ENCODE measurements at regions not wholly inside any gene's neighbourhood (a gene's known extent, or its start where the extent isn't known, plus 50 kb on each side); places are given as distances from the start of the nearest gene placed in this dataset.
"Not testable (repeated sequence)": the region's sequence is repeated elsewhere in the genome, so short reads cannot be mapped to it uniquely, and the experiment has no call there.

DNA sequence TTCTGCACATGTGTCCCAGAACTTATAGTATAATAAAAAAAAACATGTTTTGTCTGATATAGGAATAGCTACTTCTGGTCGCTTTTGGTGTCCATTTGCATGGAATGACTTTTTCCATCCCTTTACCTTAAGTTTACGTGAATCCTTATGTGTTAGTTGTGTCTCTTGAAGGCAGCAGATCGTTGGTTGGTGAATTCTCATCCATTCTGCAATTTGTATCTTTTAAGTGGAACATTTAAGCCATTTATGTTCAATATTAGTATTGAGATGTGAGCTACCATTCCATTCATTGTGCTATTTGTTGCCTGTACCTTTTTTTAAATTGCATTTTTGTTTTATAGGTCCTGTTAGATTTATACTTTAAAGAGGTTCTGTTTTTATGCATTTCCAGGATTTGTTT is 55.1 kb upstream of the PHIP start:
- no peak for DNase-seq (ENCODE audit: low read depth, low spot score)
- no TSS peak for BruUV-seq (replicated peaks)
- Histone ChIP-seq H3K9me3 (replicated peaks; ENCODE audit: control insufficient read depth, insufficient read depth, low read length) (no peaks in the 10 kb centered on the region), H4K20me1 (replicated peaks; ENCODE audit: control insufficient read depth, extremely low read depth, insufficient read depth, low read length) (no peaks in the 10 kb centered on the region), H3K9me1 (replicated peaks; ENCODE audit: control insufficient read depth, extremely low read depth, insufficient read depth, low read length) (no peaks in the 10 kb centered on the region), H3K4me1 (ENCODE audit: control insufficient read depth, extremely low read depth, insufficient read depth, low read length) (no peaks in the 10 kb centered on the region), H3K36me3 (ENCODE audit: control insufficient read depth in 2 of 2, extremely low read depth in 1 of 2, insufficient read depth in 2 of 2, low read length in 2 of 2) (no peaks in the 10 kb centered on the region), H3K79me2 (ENCODE audit: control insufficient read depth, insufficient read depth, low read length) (no peaks in the 10 kb centered on the region), H3K27me3 (ENCODE audit: control insufficient read depth in 2 of 2, insufficient read depth in 2 of 2, low read length in 2 of 2) (no peaks in the 10 kb centered on the region), H3K4me2 (ENCODE audit: insufficient read depth, low read length) (no peak overlapping the region), H3K9ac (replicated peaks; ENCODE audit: extremely low read depth, insufficient read depth, low read length) (no peak overlapping the region), H3K4me3 (replicated peaks in 1 of 3; ENCODE audit: insufficient read depth in 1 of 3, low read depth in 1 of 3, low read length in 3 of 3) (no peak overlapping the region), H3K27ac (ENCODE audit: insufficient read depth, low read depth, low read length) (no peak overlapping the region), H2AFZ (ENCODE audit: low read depth, low read length) (no peak overlapping the region)
- TF ChIP-seq POLR2AphosphoS5 (IDR thresholded peaks at IDR 0.05; ENCODE audit: insufficient read depth, low read depth, low read length) = no peak
- no peak for TF ChIP-seq GATA2 (IDR thresholded peaks at IDR 0.05; ENCODE audit: insufficient read depth, insufficient read length, low read depth, low read length)
- no peak for TF ChIP-seq POLR2A (IDR thresholded peaks at IDR 0.05; ENCODE audit: low read depth, low read length)
- TF ChIP-seq EZH2 (IDR thresholded peaks at IDR 0.05; ENCODE audit: borderline replicate concordance, low read depth, low read length, severe bottlenecking) = no peak
- TF ChIP-seq, protein P1, sequence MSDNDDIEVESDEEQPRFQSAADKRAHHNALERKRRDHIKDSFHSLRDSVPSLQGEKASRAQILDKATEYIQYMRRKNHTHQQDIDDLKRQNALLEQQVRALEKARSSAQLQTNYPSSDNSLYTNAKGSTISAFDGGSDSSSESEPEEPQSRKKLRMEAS (IDR thresholded peaks at IDR 0.05; ENCODE audit: insufficient read depth, insufficient read length) = no peak
- TF ChIP-seq, protein P2, sequence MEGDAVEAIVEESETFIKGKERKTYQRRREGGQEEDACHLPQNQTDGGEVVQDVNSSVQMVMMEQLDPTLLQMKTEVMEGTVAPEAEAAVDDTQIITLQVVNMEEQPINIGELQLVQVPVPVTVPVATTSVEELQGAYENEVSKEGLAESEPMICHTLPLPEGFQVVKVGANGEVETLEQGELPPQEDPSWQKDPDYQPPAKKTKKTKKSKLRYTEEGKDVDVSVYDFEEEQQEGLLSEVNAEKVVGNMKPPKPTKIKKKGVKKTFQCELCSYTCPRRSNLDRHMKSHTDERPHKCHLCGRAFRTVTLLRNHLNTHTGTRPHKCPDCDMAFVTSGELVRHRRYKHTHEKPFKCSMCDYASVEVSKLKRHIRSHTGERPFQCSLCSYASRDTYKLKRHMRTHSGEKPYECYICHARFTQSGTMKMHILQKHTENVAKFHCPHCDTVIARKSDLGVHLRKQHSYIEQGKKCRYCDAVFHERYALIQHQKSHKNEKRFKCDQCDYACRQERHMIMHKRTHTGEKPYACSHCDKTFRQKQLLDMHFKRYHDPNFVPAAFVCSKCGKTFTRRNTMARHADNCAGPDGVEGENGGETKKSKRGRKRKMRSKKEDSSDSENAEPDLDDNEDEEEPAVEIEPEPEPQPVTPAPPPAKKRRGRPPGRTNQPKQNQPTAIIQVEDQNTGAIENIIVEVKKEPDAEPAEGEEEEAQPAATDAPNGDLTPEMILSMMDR (IDR thresholded peaks at IDR 0.05; ENCODE audit: extremely low read depth in 1 of 2, insufficient read depth in 1 of 2, low read depth in 1 of 2, low read length in 2 of 2) = no peak
- no peak for TF ChIP-seq MYC (IDR thresholded peaks at IDR 0.05; ENCODE audit: low read depth, low read length)
- TF ChIP-seq FOS (IDR thresholded peaks at IDR 0.05; ENCODE audit: borderline replicate concordance, insufficient read depth, low read length) = no peak
- TF ChIP-seq JUN (IDR thresholded peaks at IDR 0.05; ENCODE audit: borderline replicate concordance, insufficient read depth, insufficient read length, low read depth) = no peak
- CTCF ChIA-PET = interaction anchor here (0.7 kb wide), 1 partner anchor 13 kb away, joined by 3 read pairs; no protein-coding TSS in a partner anchor
- POLR2A ChIA-PET = no interaction called here
- intact Hi-C loops (cut with micrococcal nuclease) (no loop called here), dilution Hi-C loops (cut with MboI; ENCODE audit: extremely low pct_ligation_motif_present, low sequenced_read_pairs) (no loop called here)
- no peak for FAIRE-seq

DNA sequence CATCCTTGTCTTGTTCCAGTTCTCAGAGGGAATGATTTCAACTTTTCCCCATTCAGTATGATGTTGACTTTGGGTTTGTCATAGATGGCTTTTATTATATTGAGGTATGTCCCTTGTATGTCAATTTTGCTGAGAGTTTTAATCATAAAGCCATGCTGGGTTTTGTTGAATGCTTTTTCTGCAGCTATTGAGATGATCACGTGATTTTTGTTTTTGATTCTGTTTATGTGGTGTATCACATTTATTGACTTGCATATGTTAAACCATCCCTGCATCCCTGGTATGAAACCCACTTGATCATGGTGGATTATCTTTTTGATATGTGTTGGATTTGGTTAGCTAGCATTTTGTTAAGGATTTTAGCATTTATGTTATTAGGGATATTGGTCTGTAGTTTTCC is 53.2 kb upstream of the PHIP start:
- H3K27me3 ChIP-seq (ENCODE audit: control insufficient read depth in 2 of 2, insufficient read depth in 2 of 2, low read length in 2 of 2); dilution Hi-C loops (cut with MboI; ENCODE audit: extremely low pct_ligation_motif_present, low sequenced_read_pairs); H3K4me3 ChIP-seq (replicated peaks in 1 of 3; ENCODE audit: insufficient read depth in 1 of 3, low read depth in 1 of 3, low read length in 3 of 3); H3K9ac ChIP-seq (replicated peaks; ENCODE audit: extremely low read depth, insufficient read depth, low read length); DNase-seq (ENCODE audit: low read depth, low spot score); H3K79me2 ChIP-seq (ENCODE audit: control insufficient read depth, insufficient read depth, low read length); intact Hi-C loops (cut with micrococcal nuclease); POLR2A ChIA-PET; H3K4me2 ChIP-seq (ENCODE audit: insufficient read depth, low read length); H4K20me1 ChIP-seq (replicated peaks; ENCODE audit: control insufficient read depth, extremely low read depth, insufficient read depth, low read length); H3K9me3 ChIP-seq (replicated peaks; ENCODE audit: control insufficient read depth, insufficient read depth, low read length); H2AFZ ChIP-seq (ENCODE audit: low read depth, low read length); FAIRE-seq; H3K4me1 ChIP-seq (ENCODE audit: control insufficient read depth, extremely low read depth, insufficient read depth, low read length); H3K36me3 ChIP-seq (ENCODE audit: control insufficient read depth in 2 of 2, extremely low read depth in 1 of 2, insufficient read depth in 2 of 2, low read length in 2 of 2); H3K27ac ChIP-seq (ENCODE audit: insufficient read depth, low read depth, low read length); H3K9me1 ChIP-seq (replicated peaks; ENCODE audit: control insufficient read depth, extremely low read depth, insufficient read depth, low read length); BruUV-seq (replicated peaks); CTCF ChIA-PET: not testable (repeated sequence)
